GM10266 (cell line): ENCODE measurements at regions not wholly inside any gene's neighbourhood (a gene's known extent, or its start where the extent isn't known, plus 50 kb on each side); places are given as distances from the start of the nearest gene placed in this dataset.
"Not testable (repeated sequence)": the region's sequence is repeated elsewhere in the genome, so short reads cannot be mapped to it uniquely, and the experiment has no call there.

Experiments
- DNase-seq: peaks from one replicate; pipeline ENCODE4 v3.0.0; 2012; ENCODE audit errors: extremely low spot score
- CTCF ChIP-seq: IDR thresholded peaks from 2 replicates; pipeline ENCODE4 v1.5.1; 2012; ENCODE audit warnings: mild to moderate bottlenecking, low read depth; ENCODE audit not compliant: control insufficient read depth, insufficient read depth; ENCODE audit errors: missing control alignments

- DNase-seq, result no peak
- no peak for TF ChIP-seq CTCF
These were observed 264.1 kb downstream of the RPIA start for GRCh38 chr2:88955607-88956006.

GRCh38 chr2:88959480-88960204 lies 268.2 kb downstream of the RPIA start:
- DNase-seq, result peak; percentile 2
- TF ChIP-seq CTCF, result no peak

- DNase-seq, result not testable (repeated sequence)
These were observed 269.9 kb downstream of the RPIA start for GRCh38 chr2:88961323-88961722.

GRCh38 chr2:88967844-88968243 lies 276.4 kb downstream of the RPIA start:
- no peak for TF ChIP-seq CTCF
- DNase-seq, result no peak

- not testable (repeated sequence) for DNase-seq
These were observed 286.5 kb downstream of the RPIA start for GRCh38 chr2:88978011-88978410.

GRCh38 chr2:88978446-88978845 lies 287.0 kb downstream of the RPIA start:
- not testable (repeated sequence) for DNase-seq

GRCh38 chr2:88984079-88984478 lies 292.6 kb downstream of the RPIA start:
- not testable (repeated sequence) for DNase-seq

- DNase-seq, result not testable (repeated sequence)
These were observed 295.4 kb downstream of the RPIA start for GRCh38 chr2:88986721-88987330.

- not testable (repeated sequence) for DNase-seq
These were observed 297.1 kb downstream of the RPIA start for GRCh38 chr2:88988617-88989016.

GRCh38 chr2:88992819-88993218 lies 301.3 kb downstream of the RPIA start:
- DNase-seq, result not testable (repeated sequence)

GRCh38 chr2:88994856-88995255 lies 303.4 kb downstream of the RPIA start:
- DNase-seq, result not testable (repeated sequence)

GRCh38 chr2:88996588-88996987 lies 305.1 kb downstream of the RPIA start:
- DNase-seq, result not testable (repeated sequence)
